GM18508 (cell line): ENCODE measurements at regions not wholly inside any gene's neighbourhood (a gene's known extent, or its start where the extent isn't known, plus 50 kb on each side); places are given as distances from the start of the nearest gene placed in this dataset.

ENCODE experiments used
- ATAC-seq: cut with Tn5 transposase; IDR thresholded peaks from one replicate; pipeline ENCODE4 v1.9.1; 2021; ENCODE audit warnings: moderate number of reproducible peaks; ENCODE audit not compliant: insufficient read depth, unreplicated experiment

DNA sequence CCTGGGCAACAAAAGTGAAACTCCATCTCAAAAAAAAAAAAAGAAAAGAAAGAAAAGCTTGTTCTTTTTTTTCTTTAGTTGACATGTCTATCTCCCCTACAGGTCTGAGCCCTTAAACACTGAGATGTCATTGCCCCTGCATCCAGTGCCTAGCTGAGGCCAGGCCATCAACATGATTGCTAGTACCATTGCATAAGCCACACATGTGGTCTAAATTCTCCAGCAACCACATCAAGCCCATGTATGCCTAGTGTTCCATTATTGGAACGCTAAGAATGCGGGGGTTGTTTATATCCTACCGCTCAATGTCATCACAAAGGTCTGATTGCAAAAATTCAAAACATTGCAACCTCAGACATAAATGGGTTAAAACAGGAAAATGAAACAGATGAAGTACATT lies 62.7 kb downstream of the NPTX2 start:
- ATAC-seq: no peak

DNA sequence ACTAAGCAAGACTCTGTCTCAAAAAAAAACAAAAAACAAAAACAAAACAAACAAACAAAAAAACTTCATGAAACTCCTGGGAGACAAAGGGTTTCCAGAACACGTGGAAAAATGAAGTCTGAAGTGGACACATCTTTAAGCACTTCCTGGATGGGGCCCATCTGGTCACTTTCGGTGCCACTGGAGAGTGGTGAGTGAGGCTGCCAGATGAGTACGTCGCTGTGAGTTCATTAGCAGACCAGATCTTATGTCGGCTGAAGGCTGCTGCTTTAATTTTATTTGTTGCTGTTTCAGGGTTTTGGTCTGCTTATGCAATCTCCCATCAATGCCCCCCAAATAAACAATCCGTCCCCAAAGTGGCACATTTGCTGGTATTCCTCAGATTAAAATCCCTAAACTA lies 64.4 kb downstream of the NPTX2 start:
- no peak for ATAC-seq

DNA sequence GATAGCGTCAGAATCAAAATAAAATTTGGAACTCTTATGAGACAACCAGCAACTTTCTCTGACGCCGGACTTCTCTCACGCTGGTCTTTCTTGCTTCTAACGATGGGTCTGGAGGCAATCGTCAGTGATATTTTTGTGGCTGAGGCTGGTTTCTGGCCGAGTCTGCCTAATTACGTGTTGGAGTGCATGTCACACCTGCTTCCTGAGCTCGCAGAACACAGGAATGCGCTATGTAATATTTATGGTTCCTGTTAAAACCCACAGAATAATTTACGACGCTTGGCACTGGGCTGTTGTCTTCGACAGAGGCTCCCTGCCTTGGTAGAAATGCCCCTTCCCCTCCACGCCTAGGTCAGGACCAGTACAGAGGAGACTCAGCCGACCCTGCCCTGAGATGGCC lies 64.9 kb downstream of the NPTX2 start:
- no peak for ATAC-seq

DNA sequence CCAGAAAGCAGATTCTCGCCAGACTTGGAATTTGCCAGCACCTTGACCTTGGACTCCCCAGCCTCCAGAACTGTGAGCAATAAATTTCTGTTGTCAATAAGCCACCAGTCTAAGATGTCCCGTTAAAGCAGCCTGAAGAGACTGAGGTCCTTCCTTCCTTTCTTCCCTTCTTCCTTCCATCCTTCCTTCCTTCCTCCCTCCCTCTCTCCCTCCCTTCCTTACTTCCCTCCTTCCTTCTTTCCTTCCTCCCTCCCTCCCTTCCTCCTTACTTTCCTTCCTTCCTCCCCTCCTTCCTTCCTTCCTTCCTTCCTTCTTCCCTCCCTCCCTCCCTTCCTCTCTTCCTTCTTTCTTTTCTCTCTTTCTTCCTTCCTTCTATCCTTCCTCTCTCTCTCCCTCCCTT lies 66.4 kb downstream of the NPTX2 start:
- ATAC-seq: no peak

DNA sequence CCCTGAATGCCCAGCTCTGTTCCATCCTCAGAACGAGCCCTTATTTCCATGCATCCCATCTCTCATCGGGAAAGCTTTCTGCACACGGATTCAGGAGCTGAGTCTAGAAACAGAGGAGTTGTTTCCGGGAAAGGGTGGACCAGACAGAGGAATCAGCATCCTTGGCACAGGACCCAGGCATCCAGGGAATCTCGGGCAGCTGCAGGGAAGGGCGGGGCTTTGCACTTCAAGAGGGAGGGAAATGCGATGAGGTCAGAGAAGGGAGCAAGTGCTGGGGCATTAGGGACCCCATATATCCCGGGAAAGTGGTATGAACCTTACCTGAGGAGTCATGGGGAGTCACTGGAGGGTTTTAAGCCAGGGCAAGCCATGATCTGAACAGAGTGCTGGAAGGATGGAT lies 68.5 kb downstream of the NPTX2 start:
- ATAC-seq: no peak

DNA sequence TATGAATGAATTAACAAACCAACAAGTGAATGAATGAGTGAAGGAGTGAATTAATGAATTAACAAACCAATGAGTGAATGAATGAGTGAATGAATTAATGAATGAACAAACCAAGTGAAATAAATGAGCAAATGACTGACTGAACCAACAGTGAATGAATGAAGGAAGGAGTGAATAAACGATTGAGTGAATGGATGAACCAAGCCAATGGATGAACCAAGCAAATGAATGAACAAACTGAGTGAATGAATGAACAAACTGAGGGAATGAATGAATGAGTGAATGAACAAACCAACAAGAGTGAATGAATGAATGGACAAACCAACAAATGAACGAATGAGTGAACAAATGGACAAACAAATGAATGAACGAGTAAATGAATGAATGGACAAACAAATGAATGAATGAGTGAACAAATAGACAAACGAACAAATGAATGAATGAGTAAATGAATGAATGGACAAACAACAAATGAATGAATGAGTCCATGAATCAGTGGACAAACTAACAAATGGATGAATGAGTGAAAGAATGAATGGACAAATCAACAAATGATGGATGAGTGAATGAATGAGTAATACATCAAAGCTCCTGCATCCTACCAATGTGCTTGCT lies 69.5 kb downstream of the NPTX2 start:
- no peak for ATAC-seq

DNA sequence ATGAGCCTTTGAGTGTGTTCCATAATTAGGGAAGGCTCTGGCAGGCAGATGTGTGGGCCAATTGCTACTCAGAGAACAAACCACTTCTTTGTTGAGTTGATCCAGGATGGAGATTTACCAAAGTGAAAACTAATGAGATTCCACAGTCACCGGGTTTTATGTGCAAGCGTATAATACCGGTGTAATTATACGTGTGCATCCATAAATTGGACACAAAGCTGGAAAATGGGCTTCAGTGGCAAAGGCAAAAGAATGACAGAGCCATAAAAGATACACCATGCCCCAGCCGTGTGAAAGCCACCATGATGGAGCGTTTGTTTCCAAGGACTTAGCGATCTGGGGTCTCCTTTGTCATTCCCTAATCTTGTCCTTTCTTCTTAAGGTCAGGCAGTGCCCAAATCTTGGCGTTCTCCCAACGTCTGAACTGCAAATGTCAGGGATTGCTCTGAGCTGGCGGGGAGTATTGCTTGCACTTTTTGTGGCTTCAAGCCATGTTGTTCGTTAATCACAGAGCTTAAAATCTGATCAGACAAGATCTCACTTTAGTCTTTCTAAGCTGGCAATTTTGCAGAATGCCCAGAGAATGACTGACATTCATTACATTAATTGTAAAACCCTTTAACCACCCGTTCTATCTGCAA lies 70.1 kb downstream of the NPTX2 start:
- ATAC-seq: no peak

DNA sequence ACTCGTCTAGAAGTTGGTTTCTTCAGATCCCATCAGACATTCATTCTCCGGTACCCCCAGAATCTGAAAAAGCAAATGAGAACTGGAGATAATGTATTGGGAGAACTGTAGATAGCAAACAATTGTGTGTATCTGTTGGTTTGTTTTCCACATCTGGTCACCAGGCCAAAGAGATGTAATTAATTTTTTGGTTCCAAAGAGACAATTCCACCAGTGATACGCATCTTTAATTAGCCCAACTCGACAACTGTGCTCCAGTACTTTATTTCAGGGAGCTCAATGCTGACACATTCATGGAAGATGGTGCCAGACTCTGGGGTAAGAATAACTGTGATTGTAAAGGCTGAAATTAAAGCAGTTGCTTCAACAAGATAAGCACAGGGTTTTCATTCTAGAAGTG lies 74.5 kb downstream of the NPTX2 start:
- no peak for ATAC-seq

DNA sequence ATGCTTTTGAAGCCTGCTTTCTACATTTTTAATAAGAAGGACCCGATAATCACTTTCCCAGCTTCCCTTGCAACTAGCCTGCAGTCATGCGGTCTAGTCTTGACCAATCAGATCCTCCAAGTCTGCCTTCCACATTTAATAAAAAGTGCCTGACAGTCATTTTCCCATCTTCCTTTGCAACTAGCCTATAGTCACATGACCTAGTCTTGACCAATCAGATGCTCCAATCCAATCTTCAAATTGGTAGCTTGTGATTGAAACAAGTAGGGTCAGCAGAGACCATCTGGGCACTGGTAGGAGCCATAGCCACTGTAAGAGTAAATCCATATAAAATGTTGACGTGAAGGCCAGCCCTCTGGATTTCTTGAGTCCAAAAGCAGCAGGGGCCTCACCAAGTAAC lies 80.0 kb downstream of the NPTX2 start:
- ATAC-seq: no peak

DNA sequence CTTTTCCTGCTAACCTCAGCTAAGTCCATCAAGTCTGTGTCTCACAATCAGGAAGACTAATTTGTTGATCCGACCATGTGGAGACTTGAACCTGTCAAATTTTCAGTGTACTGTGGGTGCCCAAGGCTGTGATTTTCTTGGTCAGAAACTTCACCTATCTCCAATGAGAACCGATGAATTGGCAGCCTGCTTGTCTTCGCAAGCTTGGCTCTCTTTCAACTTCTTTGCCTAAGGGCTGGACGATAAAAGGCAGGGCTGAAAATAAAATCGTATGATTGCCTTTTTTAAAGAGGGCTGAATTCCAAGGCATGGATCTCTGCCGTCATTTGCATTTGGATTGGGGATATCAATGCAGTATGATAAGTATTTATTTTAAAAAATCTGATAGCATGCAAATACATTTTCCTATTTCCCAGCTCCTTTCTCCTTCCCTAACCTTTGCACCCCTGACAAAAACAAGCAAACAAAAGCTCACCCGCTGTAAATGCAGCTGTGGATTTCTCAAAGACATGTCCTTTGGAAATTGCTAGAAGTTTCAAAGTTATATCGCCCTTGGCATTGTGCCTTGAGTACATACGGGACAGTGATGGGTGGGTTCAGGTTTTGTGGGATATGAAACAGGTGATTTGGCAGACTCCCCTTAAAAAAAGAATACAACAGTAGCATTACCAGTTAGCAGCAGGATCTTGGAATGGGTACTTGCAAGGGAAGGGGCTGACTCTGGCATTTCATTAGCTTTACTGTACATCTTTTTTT lies 80.6 kb downstream of the NPTX2 start:
- ATAC-seq: no peak

DNA sequence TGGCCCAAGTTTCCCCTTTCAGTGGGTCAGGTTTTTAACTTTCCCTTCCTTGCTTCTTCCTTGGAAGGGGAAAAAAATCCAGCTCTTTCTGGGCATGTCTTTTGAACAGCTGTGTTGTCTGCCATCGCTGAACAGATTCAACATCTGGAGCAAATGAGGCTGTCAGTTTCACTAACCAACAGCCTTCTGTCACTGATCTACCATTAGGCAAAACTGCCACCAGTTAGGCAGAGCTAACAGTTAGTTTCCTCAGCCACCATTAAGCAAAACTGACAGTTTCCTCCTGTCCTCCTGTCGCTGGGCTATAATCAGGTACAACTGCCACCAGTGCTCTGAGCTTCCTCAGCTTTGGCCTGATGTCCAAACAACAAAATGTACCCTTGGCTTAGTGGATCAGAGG lies 81.9 kb downstream of the NPTX2 start:
- no peak for ATAC-seq

DNA sequence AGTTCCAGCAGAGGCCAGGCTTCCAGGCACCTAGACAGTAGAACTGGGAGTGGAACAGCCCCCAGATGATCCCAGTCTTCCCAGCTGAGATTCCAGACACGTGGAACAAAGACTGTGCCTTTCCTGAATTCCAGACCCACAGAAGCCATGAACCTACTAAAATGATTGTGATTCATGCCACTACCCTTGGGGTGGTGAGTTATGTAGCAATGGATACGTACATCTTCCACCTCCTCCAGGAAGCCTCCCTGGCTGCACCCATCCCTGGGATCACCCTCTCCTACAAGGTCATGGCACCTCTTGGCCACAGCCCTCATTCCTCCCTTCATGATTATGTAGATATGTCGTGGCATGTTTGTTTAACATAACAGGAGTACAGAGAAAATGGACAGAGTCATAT lies 83.4 kb downstream of the NPTX2 start:
- no peak for ATAC-seq

DNA sequence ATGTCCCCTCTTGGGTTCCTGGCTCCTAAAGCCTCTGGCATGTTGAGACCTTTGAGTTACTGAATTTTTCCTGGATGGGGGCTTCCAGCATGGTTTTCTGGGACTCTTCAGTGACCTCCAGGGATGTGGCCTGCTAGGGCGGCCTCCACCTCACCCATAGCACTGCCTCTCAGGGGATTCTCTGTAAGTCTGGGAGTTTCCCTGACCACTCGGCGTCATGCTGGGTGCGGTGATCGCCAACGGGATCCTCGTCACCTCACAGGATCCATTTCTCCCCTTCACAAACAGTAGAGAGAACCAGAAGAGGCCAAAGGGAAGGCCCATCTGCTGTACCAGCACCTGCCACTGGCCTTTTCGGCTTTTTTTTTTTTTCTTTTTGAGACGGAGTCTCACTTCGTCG lies 84.3 kb downstream of the NPTX2 start:
- ATAC-seq: no peak

DNA sequence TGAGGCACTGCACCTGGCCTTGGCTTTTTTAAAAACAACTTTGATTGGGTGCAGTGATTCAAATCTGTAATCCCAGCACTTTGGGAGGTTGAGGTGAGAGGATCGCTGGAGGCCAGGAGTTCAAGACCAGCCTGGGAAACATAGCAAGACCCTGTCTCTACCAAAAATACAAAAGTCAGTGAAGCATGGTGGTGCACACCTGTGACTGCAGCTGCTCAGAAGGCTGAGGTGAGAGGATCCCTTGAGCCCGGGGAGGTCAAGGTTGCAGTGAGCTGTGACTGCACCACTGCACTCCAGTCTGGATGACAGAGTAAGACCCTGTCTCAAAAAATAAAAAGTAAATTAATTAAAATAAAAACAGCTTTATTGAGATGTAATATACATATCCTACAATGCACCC lies 84.9 kb downstream of the NPTX2 start:
- ATAC-seq: no peak

DNA sequence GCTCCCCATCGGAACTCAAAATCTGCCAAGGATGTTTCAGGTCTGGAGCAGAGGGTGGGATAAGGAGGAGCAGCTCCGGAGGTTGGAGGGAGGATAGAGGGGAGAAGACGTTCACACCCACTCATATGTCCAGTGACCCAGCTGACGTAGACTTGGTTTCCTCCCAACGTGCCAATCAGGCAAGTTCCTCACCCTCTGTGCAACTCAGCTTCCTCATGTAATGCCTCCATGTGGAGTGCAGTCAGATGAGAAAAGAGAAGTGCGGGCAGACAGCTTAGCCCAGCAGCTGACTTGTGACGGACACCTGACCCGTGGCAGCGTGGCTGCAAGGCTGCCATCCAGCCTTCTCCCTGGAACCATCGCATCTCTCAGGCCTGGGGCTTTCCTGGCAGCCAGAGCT lies 86.8 kb downstream of the NPTX2 start:
- ATAC-seq: no peak

DNA sequence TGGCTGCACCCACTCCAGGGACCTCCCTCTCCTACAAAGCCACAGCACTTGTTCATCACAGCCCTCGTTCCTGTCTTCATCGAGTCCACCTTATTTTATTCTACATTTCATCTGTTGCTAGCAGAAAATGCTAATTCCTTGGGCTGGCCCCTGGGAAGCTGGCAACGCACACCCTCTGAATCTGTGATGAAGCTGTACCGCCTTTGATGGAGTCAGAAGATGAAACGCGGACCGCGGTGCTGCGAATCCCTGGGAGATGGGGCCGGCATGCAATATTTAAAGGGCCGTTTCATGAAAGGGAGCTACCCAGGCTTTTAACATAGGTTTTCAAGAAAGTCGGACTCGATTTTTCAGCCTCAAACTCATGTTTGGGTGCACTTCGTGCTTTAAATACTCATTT lies 88.5 kb downstream of the NPTX2 start:
- ATAC-seq: no peak

DNA sequence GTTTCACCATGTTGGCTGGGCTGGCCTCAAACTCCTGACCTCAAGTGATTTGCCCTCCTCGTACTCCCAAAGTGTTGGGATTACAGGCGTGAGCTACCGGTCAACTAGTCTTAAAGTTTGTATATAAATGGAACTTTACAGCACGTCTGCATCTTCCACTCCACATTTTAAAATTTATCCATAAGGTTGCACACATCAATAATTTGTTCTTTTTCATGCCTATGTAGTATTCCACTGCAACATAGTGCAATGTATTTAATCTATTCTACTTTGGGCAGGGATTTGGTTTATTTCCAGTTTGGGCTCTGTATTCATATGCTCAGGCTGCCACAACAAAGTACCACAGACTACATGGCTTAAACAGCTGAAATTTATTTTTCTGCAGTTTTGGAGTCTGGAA lies 90.0 kb downstream of the NPTX2 start:
- ATAC-seq: no peak

DNA sequence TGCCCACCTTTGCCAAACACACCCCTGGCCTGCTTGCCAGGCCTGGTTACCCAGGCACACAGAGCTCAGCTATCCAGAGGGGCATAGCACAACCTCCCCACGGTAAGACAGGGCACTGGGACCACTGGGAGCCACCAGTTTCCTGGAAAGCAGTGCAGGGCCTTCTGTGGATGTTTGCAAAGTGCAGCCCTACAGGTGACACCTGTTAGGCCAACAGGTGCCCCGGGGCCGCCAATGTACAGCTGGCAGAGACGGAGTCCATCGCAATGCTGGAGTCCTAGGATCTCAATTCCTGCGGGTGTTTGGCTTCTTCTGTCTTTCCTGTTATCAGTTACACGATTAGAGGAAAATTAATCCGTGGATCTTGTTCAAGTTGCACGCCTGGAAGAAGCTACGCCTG lies 94.9 kb downstream of the NPTX2 start:
- ATAC-seq: no peak

DNA sequence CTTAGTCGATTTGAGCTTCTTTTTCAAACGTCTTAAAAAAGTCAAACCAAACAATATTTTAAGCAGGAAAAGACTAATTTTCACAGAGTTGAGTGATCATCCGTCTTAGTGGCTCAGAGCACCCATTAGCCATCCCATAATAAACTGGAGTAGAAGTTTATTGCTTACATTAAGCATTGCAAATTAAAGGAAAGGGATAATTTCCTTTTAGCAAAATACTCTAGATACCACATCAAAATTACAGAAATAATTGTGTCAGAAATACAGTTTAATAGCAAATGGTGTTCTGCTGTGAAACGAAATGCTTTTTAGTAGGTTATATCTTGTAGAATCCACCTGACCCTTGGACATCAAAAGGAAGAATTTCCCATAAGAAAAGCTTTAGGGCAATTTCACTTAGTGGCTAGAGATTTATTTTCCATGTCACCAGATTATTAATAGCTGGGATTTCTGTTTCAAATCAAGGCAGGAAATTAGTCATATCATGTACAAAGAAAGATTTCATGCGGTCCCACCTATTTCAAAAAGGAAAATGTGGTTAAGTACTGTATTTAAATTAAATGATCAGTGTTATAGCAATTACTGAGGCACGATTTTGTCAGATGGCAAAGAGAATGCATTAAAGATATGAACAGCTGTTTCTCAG lies 96.2 kb downstream of the NPTX2 start:
- no peak for ATAC-seq

DNA sequence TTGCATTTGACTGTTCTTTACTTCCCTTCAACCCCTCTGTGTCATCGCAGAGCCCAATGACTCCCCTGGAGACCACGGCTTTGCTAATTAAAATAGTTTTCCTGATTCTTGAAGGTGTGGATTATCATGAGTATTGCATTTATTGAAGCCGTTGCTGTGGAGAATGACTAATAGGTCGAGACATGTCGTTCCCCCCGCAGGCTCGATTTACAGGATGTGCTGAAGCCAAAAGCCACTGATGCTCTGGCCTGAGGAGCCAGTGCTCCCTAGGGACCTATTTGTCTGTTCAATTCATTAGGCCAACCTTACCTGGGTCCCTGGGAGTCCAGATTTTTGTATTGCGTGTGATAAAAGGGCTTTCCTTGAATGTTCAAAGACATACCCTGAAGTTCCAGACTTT lies 102.3 kb downstream of the NPTX2 start:
- no peak for ATAC-seq

DNA sequence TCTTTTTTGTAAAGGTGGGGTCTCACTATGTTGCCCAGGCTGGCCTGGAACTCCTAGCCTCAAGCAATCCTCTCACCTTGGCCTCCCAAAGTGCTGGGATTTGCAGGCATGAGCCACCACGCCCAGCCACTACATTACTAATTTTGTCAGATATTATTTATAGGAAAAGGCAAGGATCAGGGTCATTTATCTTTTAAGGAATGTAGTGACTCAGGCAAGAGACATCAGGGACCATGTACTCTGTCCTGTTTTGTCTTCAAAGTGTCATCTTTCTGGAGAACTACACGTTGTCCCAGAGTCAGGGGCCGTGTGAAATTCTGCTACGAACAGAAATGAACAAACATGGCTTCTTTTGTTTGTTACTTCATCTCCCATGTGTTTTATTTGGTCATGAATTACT lies 105.3 kb downstream of the NPTX2 start:
- no peak for ATAC-seq
